NCI-H345 (cell line): ENCODE measurements at regions not wholly inside any gene's neighbourhood (a gene's known extent, or its start where the extent isn't known, plus 50 kb on each side); places are given as distances from the start of the nearest gene placed in this dataset.
A peak's percentile ranks its signal among the peaks of the same experiment; 100 is the strongest.
"Not testable (repeated sequence)": the region's sequence is repeated elsewhere in the genome, so short reads cannot be mapped to it uniquely, and the experiment has no call there.

Experiments
- DNase-seq: peaks from one replicate; lab custom pipeline; 2025; lab: John Stamatoyannopoulos, UW

DNA sequence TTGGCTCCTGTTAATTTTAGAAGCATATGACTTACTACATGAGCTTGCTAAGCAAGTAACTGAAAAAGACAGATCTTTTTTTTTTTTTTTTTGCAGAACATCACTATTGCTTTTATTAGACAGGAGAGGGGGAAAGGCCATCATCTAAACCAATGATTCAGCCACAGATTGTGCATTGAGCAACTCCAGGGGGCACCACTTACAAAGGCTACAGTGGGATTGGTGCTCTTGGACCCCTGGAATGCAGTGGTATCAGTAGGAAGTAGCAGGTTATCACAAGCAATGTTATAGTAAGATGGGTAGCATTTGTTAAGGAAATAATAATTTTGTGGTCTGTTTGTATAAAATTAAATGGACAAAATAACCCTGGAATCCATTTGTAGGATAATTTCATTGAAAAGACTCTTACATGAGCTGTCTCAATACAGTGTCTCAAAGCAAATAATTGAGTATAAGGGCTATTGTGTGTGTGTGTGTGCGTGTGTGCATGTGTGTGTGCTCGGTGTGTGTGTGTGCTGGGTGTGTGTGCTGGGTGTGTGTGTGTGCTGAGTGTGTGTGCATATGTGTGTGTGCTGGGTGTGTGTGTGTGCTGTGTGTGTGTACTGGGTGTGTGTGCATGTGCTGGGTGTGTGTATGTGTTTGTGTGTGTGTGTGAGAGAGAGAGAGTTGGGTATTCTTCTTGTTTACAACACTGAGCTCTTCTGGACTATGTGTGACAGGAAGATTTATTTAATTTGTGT is 296.3 kb downstream of the PCDH7 start:
- DNase-seq: no peak

DNA sequence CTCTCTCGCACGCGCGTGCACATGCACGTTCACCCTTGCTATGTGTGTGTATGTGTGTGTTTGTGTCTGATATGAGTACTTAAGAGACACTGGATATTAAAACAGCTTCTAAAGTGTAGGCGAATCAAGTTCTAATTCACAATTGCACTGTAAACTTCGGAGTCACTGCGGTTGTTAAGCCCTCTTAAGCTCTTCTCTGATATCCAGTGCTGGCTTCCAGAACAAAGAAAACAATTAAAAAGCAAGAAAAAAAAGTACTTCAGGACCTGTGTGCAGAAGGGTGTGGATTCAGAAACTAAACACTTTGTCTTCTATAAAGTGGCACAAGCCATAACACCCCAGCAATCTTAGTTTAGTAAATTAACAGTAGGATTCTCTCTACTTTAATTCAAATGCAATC is 300.2 kb downstream of the PCDH7 start:
- no peak for DNase-seq

DNA sequence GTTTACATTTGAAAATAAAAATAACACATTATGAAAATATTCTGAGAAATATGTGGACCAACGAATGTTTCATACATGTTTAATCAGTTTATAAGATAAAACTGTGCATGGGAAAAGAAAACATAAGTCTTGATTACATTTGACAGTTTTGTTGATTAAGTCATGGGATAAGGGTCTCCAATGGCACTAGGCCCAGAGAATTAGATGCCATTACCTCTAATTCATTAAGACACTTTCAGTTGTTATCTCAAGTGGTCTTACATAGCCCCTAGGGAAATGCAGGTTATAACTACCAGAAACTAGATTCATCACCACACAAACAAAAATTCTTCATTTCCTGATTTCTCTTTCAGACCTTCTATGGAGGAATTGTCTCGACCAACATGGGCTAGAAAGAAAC is 300.8 kb downstream of the PCDH7 start:
- DNase-seq: no peak

DNA sequence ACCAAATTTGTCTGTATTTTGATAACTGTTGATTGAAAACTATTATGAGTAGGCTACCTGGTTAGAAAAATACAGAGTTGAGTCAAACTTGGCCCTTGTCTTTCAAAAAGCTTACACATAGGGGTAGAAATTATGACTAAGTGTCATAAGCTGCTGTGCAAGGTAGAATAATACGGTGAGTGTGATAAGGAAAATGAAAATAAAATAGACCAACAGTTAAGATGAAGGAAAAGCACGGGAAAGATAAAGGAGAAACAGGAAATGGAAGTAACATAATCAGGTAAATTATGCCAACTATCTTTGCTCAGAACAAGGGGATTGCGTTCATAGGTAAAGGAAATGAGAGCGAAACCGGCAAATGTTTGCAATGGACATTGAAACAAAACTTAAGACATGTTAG is 302.5 kb downstream of the PCDH7 start:
- DNase-seq: no peak

DNA sequence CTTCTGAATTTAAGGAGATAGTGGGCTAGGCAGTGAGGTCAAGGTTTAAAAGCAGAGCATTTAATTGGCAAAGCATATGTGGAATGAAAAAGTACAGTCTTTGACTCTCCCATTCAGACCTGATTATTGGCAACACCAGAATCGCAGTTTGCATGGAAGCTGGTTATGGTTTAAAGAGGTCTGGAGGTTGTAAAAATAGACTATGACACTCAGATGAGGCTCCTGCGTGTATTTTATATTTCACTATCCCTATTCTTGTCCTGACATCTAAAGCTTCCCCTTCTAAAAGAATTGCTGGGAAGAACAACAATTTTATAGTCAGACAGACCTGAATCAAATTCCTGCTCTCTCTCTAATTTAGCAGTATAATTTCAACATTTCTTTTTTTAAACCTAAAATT is 302.9 kb downstream of the PCDH7 start:
- DNase-seq: no peak

DNA sequence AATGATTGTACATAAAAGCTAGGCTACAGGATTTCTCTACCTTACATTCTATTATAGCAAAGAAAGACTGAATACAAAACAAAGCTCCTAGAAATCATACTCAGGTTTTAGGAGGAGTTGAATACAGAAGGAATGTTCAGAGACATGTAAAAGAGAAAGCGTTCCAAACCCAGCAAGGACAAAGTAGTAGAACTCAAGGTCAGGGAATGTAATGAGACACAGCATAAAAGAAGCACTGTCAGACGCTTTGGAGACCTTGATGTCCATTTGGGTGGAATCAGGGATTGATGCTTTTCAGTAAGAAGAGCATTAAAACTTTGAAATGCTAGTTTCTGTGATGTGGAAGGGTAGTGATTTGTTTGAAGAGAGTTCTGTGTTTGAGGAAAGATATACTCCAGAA is 303.6 kb downstream of the PCDH7 start:
- no peak for DNase-seq

DNA sequence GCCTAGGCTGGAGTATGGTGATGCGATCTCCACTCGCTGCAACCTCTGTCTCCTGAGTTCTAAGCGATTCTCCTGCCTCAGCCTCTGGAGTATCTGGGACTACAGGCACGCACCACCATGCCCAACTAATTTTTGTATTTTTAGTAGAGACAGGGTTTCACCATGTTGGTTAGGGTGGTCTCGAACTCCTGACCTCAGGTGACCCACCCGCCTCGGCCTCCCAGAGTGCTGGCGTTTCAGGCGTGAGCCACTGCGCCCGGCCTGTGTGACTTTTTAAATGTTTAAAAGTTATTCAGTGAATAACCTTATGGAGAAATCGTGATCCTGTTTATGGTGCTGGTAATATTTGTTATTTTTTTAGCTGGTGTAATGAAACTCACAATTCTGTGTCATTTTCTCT is 304.6 kb downstream of the PCDH7 start:
- not testable (repeated sequence) for DNase-seq

DNA sequence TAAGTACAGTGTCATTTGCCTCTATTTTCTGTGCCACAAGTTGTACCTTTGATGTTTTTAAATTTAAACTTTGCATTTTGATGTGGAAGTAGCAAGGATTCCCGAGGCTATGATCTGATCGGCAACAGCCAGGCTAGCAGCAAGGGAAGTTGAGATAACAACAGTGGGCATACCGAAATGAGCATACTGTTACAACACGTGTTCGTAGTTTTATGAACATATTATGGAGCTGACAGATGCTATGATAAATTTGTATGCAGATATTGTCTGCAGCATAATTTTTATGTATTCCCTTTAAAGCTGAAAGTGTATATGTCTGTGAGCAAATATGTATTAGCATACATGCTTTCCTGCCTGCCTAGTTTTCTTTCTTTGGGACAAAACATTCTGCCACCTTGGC is 306.1 kb downstream of the PCDH7 start:
- DNase-seq: no peak

DNA sequence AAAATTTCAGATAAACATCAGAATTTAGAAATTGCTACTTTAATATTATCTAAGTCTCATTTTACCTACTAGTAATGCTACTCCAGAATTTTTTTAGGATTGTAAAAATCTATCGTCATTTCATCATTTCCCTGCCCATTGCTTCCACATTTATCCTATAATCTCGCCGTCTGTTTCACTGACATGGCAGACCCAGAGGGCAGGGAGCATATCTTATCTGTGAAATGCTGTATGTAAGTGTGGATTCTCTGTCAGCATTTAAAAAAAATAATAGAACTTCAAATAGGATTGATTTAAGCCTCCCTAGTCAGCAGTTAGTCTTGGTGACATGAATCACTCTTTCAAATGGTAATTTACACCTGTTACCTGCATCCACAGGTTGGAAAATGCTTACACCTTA is 314.4 kb downstream of the PCDH7 start:
- no peak for DNase-seq

DNA sequence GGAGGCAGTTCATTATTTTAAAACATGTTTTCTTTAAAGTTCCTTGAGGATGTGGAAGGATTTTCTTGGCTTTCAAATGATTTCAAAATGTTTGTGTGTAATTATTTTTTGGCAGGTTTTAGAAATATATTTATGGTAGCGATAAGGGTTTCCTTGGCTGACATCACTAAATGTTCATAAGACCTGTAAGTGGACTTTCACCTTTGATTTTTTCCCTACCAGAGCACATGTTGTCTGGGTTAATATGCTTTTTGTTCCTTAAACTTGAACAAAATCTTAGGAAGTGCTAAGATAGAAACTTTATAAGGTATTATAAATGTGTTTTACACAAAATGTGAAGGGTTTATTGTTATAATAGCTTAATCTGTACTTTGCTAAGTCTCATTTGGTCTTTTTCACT is 315.6 kb downstream of the PCDH7 start:
- DNase-seq: no peak

DNA sequence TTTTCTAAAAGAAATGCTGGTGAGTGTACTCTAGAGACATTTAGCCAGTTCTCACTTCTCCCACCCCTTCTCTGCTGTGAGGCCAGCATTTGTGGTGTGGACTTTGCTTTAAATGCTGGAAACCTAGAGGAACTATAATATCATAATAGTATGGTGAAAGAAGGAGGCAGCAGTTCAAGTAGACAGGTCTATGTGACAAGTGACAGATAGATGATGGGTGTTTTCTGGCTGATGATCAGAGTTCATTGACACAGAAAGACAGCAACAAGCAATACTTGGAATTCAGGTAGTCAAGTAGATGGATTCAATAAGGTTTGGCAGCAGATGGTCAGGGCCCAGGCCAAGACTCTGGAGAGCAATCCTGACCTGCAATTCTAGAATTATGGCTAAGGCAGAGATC is 317.5 kb downstream of the PCDH7 start:
- no peak for DNase-seq

DNA sequence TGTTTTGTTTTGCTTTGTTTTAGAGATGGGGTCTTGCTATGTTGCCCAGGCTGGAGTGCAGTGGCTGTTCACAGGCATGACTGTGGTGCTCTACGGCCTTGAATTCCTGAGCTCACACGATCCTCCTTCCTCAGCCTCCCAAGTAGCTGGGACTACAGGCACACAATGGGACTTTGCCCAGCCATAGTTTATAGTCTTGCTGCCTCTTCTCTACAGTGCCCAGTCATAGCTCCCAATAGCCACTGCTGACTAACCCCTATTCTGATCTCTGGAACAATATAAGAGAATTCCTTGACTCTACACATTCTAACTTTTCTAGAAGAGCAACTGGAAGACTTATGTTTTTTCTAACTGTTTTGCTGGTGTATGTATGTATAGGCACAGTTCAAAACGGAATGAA is 319.2 kb downstream of the PCDH7 start:
- DNase-seq: no peak

DNA sequence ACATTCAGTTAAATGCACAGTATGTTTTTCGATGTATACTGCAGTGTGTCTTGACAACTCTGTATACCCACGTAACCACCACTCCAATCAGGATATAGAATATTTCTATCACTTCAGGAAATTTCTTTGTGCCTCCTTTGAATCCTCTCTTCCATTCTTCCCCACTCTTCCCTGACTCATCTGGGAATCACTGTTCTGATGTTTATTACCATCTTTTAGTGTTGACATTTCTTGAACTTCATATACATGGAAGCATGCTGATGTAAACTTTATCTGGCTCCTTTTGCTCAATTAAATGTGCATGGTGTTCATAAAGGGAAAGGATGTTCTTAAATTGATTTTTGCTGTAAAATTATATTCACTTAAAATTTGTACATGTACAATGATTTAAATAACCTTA is 319.9 kb downstream of the PCDH7 start:
- DNase-seq: no peak

DNA sequence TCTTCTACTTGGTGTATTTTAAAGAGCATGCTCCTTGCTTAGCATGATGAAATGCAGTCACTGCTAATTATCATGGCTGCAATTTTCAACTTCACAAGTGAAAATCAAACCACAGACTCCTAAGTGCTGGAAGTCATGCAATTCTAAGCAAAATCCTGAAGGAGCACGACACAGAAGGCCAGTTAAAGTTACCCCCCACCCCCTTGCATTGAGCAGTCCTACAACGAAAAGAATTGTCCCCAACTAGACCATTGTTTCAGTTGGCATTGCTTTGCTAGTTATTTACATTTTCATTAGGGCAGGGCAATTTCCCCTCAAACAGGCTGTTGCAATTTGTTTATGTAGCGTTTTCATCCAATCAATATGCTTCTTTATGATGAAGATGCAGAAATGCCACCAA is 321.2 kb downstream of the PCDH7 start:
- no peak for DNase-seq

DNA sequence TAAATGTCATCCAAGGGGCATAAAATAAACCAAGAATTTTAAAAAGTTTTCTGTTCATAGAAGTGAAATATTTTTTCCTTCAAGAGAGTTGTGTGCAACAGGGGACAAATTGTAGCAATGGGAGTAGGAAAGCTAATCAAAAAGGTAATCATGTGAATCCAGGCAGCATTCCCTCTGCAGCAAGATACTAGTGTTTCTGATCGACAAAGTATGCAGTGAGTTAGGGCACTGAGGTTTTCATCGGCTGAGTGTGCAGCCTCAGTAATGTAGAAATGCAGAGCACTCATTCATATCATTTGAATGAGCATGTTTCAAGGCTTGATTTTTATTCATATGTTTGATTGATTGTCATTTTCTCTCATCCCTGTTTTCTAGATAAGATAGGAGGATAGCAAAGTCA is 321.7 kb downstream of the PCDH7 start:
- DNase-seq: no peak

DNA sequence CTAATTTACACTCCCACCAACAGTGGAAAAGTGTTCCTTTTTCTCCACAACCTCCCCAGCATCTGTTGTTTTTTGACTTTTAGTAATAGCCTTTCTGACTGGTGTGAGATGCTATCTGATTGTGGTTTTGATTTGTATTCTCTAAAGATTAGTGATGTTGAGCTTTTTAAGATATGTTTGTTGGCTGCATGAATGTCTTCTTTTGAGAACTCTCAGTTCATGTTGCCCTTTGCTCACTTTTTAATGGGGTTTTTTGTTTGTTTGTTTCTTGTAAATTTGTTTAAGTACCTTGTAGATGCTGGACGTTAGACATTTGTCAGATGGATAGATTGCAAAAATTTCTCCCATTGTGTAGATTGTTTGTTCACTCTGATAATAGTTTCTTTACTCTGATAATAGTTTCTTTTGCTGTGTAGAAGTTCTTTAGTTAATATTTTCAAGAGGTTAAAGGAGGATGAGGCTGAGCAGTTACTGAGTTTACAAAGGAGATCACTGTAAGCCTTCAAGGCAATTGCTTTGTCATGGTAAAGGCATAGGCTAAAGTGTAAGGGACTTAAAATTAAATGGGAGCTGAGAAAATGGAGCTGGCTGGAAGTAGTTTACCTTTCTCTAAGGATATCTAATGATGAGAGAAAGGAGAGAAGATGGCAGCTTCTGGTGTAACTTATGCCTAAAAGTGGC is 323.4 kb downstream of the PCDH7 start:
- no peak for DNase-seq

DNA sequence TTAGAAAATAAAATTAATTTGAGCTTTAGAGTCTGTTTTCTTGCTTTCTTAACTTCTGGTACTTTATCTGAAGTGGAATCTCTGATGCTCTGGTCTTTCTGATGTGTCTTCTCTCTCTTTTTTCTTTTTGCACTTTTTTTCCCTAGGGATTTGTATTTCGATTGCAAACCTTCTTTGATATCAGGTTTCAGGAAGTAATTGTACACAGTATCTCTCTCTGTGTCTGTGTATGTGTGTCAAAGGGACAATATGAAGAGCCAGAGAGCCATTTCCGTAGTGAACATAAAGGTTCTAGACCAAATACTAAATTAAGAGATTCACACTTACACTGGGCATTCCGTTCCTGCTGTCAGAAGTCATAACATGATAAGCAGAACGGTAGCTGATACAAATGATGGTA is 325.0 kb downstream of the PCDH7 start:
- peak; percentile 4 for DNase-seq

DNA sequence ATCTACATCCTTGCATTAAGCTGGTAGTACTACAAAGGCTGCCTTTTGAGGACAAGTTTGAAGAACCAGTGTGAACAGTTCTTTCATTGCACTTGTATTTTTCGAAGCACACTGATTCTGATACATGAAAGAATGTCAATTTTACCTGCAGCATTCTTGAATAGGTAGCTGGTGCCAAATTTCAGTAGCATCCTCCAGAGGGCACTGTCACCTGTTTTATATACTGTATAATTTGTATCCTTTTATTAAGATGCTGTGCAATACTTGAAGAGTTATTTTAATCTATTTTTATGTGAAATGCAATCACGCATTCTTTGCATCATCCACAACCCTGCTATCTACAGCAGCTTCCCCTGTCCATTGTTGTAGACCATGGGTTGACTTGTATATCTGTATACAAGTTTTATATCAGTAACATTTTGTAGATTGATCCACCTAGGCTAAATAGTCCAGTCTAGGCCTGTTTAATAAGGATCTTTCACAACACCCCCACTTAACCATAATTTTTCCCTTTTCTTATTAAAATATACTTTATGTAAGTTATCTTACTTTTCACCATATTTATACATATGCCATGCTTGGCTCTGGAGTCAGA is 325.7 kb downstream of the PCDH7 start:
- peak; percentile 9 for DNase-seq

DNA sequence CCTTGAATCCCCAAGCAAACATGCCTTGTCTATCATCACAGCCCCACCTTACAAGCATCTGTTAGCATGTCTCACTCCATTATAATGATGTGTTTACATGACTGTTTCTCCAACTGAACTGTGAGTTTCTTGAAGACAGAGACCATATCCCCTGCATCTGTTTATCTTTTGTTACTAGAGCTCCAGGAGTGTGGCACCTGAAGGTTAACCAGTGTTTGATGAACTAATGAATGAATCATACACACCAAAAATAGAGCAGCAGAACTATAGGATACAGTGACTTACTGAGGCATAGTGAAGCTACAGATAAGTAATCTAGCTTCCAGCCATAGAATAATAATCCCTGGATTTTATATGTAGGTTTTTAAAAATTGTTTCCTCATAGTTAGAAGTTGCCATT is 331.0 kb downstream of the PCDH7 start:
- no peak for DNase-seq

DNA sequence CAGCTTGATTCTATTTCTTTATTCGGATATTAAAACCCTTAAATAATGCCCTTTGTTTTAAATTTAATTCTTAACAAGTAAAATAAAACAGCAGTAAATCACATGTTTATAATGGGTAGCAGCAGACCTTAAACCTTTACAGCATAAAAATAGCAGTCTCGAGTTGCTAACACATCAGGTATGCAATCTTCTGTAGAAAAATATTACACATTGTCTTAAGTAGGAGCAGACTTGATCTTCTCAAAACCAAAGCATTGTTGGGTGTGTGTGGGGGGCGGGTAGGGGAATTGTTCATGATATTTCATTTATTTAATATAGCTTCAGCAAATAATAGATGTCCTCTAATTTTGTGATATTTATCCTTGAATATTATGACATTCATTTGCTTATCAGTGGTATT is 331.4 kb downstream of the PCDH7 start:
- DNase-seq: no peak

DNA sequence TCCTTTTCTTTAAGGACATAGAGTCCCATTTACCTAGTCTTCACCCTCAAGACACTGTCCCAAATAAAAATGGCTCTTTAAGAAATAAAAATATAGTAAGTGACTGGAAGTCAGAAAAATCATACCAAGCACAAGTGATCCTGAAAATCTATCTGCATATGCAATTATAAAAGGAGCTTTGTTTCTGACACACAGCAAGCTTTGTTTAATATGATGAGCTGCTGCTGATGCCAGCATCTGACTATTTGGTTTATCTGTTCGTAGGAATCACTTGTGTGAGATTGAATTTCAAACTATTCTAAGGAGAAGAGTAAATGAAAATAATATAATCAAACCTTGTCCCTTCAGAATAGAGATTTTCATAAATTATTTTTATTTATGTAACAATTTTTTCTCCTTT is 332.4 kb downstream of the PCDH7 start:
- no peak for DNase-seq

DNA sequence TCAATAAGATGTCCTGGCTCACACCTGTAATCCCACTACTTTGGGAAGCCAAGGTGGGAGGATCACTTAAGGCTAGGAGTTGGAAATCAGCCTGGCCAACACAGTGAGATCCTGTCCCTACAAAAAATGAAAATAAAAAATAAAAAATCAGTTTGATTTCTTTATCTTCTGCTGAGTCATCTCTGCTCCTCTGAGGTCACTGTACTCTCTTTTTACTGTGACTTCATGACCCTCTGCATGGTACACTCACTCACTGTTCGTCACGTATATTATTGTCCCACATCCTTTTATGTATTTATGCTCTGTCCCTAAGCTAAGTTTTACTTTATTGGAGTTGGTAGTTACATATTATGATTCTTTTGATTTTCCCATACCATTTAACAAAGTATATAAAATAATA is 333.3 kb downstream of the PCDH7 start:
- DNase-seq: no peak

DNA sequence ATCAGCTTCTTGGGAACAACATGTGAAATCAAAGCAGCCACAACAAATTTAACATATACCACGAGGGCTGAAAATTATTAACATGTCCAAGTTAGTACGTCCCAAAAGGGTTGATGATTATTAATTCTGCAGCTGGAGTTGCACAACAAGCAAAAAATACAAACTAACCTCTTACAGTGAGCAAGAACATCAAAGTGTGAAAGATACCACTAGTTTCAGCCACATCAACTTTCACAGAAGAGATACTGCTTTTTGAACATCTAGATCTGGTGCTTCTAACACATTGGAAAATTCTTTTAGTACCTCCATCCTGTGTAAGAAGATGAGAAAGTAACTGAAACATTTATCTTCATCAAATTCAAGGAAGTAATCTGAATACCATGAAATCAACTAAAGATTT is 334.1 kb downstream of the PCDH7 start:
- no peak for DNase-seq

DNA sequence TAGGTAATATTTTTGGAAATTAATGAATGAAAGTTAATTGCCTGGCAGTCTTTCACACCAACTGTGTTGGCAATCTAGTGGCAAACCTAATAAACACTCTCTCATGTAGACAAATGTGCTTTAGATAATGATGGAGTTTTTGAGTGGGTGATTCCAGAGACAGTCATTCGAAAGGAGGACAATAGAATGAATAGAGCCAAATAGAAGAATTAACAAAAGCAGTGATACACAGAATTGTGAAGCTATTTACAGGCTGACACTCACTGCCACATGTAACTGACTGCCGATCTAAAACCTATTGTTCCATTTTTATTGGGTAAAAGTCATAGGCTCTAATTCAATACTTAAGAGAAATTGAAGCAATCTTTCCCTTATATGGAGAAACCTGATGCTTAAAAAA is 338.5 kb downstream of the PCDH7 start:
- no peak for DNase-seq
